Prostate gland (tissue), 2 donors: ENCODE measurements at regions not wholly inside any gene's neighbourhood (a gene's known extent, or its start where the extent isn't known, plus 50 kb on each side); places are given as distances from the start of the nearest gene placed in this dataset.

Experiments used
- DNase-seq: peaks from one replicate; pipeline ENCODE4 v3.0.0-alpha.2; 2019; ENCODE audit warnings: low spot score
- H3K27ac ChIP-seq, 2 donors: fragments of 200-600 bp; sonication (generic); 2 replicates each; pipeline ENCODE4 v1.5.1; 2017 to 2019
- H3K27me3 ChIP-seq: fragments of 200-600 bp; sonication (generic); replicated peaks from 2 replicates; pipeline ENCODE4 v1.5.1; 2019; ENCODE audit not compliant: insufficient read depth
- H3K36me3 ChIP-seq, 2 donors: fragments of 200-600 bp; sonication (generic); 1 replicate in 1 of 2; 2 replicates in 1 of 2; pipeline versions ENCODE4 v1.5.1 to v1.8.1; 2017 to 2019
- H3K4me1 ChIP-seq: fragments of 200-600 bp; sonication (generic); replicated peaks from 2 replicates; pipeline ENCODE4 v1.5.1; 2019
- H3K4me3 ChIP-seq, 2 donors: fragments of 200-600 bp; sonication (generic); 2 replicates each; pipeline ENCODE4 v1.5.1; 2017 to 2019
- H3K9me3 ChIP-seq: fragments of 200-600 bp; sonication (generic); 2 replicates; pipeline ENCODE4 v1.5.1; 2017
- POLR2A ChIP-seq: fragments of 450-650 bp; IDR thresholded peaks from one replicate; pipeline ENCODE4 v1.6.1; 2016; ENCODE audit warnings: antibody characterized with exemption, mild to moderate bottlenecking
- POLR2AphosphoS5 ChIP-seq: sonication (generic); formaldehyde crosslinking; IDR thresholded peaks from one replicate; pipeline ENCODE4 v1.6.1; 2017; ENCODE audit warnings: antibody characterized with exemption
- WGBS: methylation state at CpG from one replicate; pipeline ENCODE4 v1.1.5; 2018; 5-methylcytosine and 5-hydroxymethylcytosine counted together
- intact Hi-C: fragments of 100-400 bp; cut with DNase I; formaldehyde crosslinking; loops from one replicate; pipeline ENCODE4 v1.14.2; 2022
- TF ChIP-seq, protein P1 (sequence below), 4 experiments: fragments of 200-600 bp in 2 of 4; fragments of 450-650 bp in 2 of 4; sonication (generic) in 2 of 4; IDR thresholded peaks; 1 replicate in 3 of 4; 2 replicates in 1 of 4; pipeline ENCODE4 v1.5.1; 2016 to 2019; ENCODE audit warnings: antibody characterized with exemption in 4 of 4, mild to moderate bottlenecking in 2 of 4, moderate library complexity in 2 of 4

DNA sequence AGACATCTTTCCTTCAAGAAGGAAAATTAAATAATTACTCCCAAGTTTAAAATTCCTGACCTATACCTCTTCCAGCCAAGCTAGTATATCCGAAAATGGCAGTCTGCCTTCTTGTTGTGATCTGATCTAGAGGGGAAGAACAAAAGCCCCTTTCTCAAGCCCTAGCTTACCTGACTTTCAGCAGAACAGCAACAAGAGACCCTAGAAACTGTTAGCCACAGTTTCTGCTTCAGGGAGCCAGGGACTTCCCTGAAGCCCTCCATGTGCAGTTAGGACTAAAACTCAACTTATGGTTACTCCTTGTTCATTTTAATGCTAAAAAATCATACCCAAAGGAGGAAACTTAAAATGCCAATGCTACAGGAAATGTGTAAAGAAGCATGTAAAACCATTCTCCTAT lies 366.7 kb upstream of the CTNND2 start:
- Histone ChIP-seq H3K27ac (no peak overlapping the region), H3K9me3 (no peaks in the 10 kb centered on the region), H3K27me3 (no peaks in the 10 kb centered on the region), H3K4me3 (no peak overlapping the region), H3K36me3 (no peaks in the 10 kb centered on the region), H3K4me1 (no peaks in the 10 kb centered on the region)
- TF ChIP-seq, protein P1, sequence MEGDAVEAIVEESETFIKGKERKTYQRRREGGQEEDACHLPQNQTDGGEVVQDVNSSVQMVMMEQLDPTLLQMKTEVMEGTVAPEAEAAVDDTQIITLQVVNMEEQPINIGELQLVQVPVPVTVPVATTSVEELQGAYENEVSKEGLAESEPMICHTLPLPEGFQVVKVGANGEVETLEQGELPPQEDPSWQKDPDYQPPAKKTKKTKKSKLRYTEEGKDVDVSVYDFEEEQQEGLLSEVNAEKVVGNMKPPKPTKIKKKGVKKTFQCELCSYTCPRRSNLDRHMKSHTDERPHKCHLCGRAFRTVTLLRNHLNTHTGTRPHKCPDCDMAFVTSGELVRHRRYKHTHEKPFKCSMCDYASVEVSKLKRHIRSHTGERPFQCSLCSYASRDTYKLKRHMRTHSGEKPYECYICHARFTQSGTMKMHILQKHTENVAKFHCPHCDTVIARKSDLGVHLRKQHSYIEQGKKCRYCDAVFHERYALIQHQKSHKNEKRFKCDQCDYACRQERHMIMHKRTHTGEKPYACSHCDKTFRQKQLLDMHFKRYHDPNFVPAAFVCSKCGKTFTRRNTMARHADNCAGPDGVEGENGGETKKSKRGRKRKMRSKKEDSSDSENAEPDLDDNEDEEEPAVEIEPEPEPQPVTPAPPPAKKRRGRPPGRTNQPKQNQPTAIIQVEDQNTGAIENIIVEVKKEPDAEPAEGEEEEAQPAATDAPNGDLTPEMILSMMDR (IDR thresholded peaks at IDR 0.05) = no peak
- TF ChIP-seq POLR2AphosphoS5 (no peak), POLR2A (no peak)
- DNase-seq = no peak
- intact Hi-C loops = no loop called here
- WGBS = 72% methylated on average over 1 of the region's 1 CpG

DNA sequence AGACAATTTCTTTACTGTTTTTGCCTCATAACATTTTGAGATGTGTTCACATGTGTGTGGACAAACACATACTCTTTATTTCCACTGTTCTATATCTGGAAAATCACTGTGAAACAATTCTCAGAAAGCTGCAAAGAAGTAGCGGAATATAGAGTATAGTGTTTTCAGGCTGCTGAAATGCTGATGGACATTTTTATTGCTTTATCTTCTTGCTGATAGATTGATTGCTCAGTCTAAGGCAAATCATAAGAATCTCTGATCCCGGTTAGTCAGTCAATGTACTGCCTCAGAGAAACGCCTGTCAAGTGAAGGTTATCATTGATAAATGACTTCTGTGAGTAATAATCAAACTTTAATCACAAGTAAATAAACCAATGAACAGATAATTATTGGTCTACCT lies 364.9 kb upstream of the CTNND2 start:
- intact Hi-C loops = no loop called here
- Histone ChIP-seq H3K4me1 (no peaks in the 10 kb centered on the region), H3K36me3 (no peaks in the 10 kb centered on the region), H3K27ac (no peak overlapping the region), H3K9me3 (no peaks in the 10 kb centered on the region), H3K27me3 (no peaks in the 10 kb centered on the region), H3K4me3 (no peak overlapping the region)
- no peak for TF ChIP-seq POLR2AphosphoS5
- TF ChIP-seq POLR2A = no peak
- TF ChIP-seq, protein P1 (IDR thresholded peaks at IDR 0.05) = no peak
- WGBS = 80% methylated on average over 3 of the region's 3 CpGs
- no peak for DNase-seq

DNA sequence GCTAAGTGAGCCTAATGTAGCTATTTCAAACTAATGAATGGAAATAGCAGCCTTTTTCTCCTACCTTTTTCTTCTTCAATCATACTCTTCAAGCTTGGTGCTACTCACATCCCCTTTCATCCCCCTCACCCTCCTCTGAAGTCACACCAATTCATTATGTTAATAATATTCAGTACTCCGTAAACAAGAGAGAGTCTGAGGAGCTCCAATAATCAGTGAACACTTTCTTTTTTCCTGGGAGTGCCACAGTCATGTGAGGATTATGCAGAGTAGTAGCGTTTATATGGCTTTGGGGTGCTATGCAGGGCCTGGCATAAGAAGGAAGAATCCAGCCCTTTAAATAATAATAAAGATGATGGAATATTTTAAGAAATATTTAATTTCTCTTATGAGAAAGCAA lies 354.3 kb upstream of the CTNND2 start:
- DNase-seq = no peak
- intact Hi-C loops = no loop called here
- 61% methylated on average over 2 of the region's 2 CpGs for WGBS
- H3K27ac ChIP-seq = no peak overlapping the region
- no peaks in the 10 kb centered on the region for H3K9me3 ChIP-seq
- no peak overlapping the region for H3K4me3 ChIP-seq
- no peak for TF ChIP-seq POLR2AphosphoS5
- TF ChIP-seq, protein P1 (IDR thresholded peaks at IDR 0.05) = no peak
- no peak for TF ChIP-seq POLR2A
- H3K27me3 ChIP-seq = no peaks in the 10 kb centered on the region
- no peaks in the 10 kb centered on the region for H3K36me3 ChIP-seq
- no peaks in the 10 kb centered on the region for H3K4me1 ChIP-seq

DNA sequence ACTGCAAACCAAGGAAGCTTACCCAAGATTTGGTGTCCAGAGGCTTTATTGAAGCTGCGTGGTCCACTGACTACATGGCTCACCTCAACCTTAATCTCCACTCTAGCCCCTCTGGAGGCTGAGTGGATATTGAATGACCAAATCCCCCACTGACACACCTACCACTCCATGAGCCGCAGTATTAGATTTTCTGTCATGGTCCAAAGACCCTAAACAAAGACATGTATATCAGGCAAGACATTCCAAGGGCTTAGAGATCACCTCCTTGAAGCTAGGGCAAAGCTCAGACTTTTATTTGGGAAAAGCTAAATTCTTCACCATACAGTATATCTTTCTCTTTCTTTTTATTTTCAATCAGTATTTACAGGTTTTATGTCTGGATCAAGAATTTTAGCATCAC lies 346.2 kb upstream of the CTNND2 start:
- no peaks in the 10 kb centered on the region for H3K27me3 ChIP-seq
- no peak overlapping the region for H3K4me3 ChIP-seq
- TF ChIP-seq POLR2AphosphoS5 (no peak), POLR2A (no peak)
- intact Hi-C loops = no loop called here
- H3K36me3 ChIP-seq = no peaks in the 10 kb centered on the region
- no peaks in the 10 kb centered on the region for H3K9me3 ChIP-seq
- DNase-seq = no peak
- H3K4me1 ChIP-seq = no peaks in the 10 kb centered on the region
- H3K27ac ChIP-seq = no peak overlapping the region
- 70% methylated on average over 2 of the region's 2 CpGs for WGBS

DNA sequence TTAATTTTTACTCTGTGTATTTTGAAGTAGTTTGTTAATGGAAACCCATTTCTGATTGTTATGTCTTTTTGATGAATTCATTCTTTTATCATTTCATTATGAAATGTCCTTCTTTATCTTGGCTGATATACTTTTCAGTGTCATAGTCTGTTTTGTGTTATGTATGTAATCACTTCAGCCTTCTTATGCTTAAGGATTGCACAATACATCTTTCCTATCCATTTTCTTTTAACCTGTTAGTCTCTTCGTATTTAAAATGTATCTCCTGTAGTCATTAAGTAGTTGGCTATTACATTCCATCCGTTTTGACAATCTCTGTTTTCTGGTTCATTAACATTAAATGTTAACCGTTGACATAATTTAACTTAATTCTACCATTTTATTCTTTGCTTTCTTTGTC lies 344.6 kb upstream of the CTNND2 start:
- Histone ChIP-seq H3K27me3 (no peaks in the 10 kb centered on the region), H3K4me1 (no peaks in the 10 kb centered on the region), H3K9me3 (no peaks in the 10 kb centered on the region), H3K4me3 (no peak overlapping the region), H3K36me3 (no peaks in the 10 kb centered on the region), H3K27ac (no peak overlapping the region)
- TF ChIP-seq POLR2AphosphoS5 = no peak
- TF ChIP-seq, protein P1 (IDR thresholded peaks at IDR 0.05) = no peak
- TF ChIP-seq POLR2A = no peak
- DNase-seq = no peak
- intact Hi-C loops = no loop called here
- 78% methylated on average over 3 of the region's 3 CpGs for WGBS

DNA sequence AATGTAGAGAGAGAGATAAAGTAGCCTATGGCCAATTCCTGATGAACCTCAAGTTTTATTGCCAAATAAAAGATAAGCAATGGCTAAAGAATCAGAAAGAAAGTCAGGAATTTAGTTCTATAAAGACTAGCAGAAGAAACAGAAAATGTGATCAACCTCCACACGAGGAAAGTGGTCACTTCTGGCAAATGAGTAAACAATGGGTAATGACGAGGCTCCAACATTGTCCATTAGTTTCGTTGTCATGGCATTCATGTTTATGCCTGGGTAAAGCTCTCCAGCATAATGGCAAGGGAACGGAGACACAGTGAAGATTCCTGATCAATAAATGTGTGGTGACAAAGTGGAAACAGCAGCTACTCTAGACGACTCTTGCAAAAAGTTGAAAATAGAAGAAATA lies 341.8 kb upstream of the CTNND2 start:
- TF ChIP-seq POLR2A (no peak), POLR2AphosphoS5 (no peak)
- TF ChIP-seq, protein P1 (IDR thresholded peaks at IDR 0.05) = no peak
- H3K9me3 ChIP-seq = no peaks in the 10 kb centered on the region
- no peak for DNase-seq
- H3K27me3 ChIP-seq = no peaks in the 10 kb centered on the region
- H3K4me1 ChIP-seq = no peaks in the 10 kb centered on the region
- H3K36me3 ChIP-seq = no peaks in the 10 kb centered on the region
- H3K4me3 ChIP-seq = no peak overlapping the region
- intact Hi-C loops = no loop called here
- 53% methylated on average over 5 of the region's 5 CpGs for WGBS
- no peak overlapping the region for H3K27ac ChIP-seq
